Uterus (tissue), 2 donors: ENCODE measurements at regions not wholly inside any gene's neighbourhood (a gene's known extent, or its start where the extent isn't known, plus 50 kb on each side); places are given as distances from the start of the nearest gene placed in this dataset.

Experiments
- POLR2A ChIP-seq, 2 donors: fragments of 450-650 bp; IDR thresholded peaks; one replicate each; pipeline ENCODE4 v1.6.1; 2016; ENCODE audit warnings: antibody characterized with exemption in 2 of 2, mild to moderate bottlenecking in 1 of 2, moderate library complexity in 1 of 2
- TF ChIP-seq, protein P1 (sequence below), 4 experiments: fragments of 200-600 bp in 2 of 4; fragments of 450-650 bp in 2 of 4; sonication (generic) in 2 of 4; IDR thresholded peaks; one replicate each; pipeline ENCODE4 v1.5.1; 2016 to 2019; ENCODE audit warnings: antibody characterized with exemption in 4 of 4, mild to moderate bottlenecking in 2 of 4, moderate library complexity in 1 of 4

DNA sequence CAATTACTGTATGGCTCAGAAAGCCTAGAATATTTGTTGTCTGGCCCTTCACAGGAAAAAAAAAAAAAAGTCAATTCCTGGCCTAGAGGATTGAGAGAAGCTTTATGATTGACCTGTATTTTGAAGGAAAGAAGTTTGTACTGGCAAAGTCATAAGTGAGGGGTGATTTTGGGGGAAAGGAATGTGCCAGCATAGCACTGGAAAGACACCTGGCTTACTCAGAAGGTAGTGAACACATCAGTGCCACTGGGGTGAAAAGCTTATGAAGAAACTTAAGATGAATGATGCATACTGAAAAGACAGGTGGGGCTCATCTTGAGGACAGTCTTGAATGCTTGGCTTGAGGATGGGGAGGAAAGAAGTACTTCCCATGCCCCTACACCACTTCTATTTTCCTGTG lies 127.9 kb upstream of the RASA1 start:
- TF ChIP-seq, protein P1, sequence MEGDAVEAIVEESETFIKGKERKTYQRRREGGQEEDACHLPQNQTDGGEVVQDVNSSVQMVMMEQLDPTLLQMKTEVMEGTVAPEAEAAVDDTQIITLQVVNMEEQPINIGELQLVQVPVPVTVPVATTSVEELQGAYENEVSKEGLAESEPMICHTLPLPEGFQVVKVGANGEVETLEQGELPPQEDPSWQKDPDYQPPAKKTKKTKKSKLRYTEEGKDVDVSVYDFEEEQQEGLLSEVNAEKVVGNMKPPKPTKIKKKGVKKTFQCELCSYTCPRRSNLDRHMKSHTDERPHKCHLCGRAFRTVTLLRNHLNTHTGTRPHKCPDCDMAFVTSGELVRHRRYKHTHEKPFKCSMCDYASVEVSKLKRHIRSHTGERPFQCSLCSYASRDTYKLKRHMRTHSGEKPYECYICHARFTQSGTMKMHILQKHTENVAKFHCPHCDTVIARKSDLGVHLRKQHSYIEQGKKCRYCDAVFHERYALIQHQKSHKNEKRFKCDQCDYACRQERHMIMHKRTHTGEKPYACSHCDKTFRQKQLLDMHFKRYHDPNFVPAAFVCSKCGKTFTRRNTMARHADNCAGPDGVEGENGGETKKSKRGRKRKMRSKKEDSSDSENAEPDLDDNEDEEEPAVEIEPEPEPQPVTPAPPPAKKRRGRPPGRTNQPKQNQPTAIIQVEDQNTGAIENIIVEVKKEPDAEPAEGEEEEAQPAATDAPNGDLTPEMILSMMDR (IDR thresholded peaks at IDR 0.05), result no peak
- no peak for TF ChIP-seq POLR2A (IDR thresholded peaks at IDR 0.05)
